ENCODE measurements at regions not wholly inside any gene's neighbourhood (a gene's known extent, or its start where the extent isn't known, plus 50 kb on each side); places are given as distances from the start of the nearest gene placed in this dataset.

DNA sequence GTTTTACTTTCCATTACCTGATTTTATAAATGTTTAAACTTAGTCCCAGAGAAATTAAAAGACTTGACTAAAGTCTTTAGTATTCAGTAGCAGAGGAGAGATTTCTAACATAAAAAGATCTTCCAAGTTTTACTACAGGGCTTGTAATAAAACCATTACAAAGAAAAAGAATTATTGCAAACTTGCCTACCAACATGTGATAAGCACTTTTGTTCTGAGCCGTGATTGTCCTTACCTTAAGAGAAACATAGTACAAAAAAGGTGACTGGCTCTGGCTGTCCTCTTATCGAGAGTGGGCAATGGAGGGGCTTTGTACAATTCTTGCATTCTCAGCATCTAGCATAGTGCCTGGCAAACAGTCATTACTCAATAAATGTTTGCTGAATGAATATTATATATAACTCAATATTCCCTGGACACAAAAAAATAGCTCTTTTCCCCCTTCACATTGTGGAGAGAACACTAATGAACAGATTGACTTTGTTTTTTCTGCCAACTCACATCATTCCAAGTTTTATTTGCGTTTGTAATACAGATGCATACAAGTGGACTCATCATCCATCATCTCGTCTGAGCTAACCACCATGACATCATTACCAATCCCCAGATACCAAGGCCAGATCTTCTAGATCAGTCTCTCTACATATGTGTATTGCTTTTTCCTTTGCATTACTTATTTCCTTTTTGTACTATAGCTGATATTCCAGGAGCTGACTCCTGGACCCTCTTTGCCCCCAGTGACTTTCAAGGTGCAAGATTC lies 192.8 kb upstream of the EEA1 start:
- ATAC-seq = no peak
- Mint-ChIP-seq H3K27me3 (peaks cover 9 to 12% of the 10 kb centered on the region in 2 donors), H3K36me3 (no peaks in the 10 kb centered on the region), H3K27ac (no peak overlapping the region), H3K4me3 (no peak overlapping the region), H3K9me3 (no peaks in the 10 kb centered on the region), H3K4me1 (ENCODE audit: low read depth in 2 of 2) (no peaks in the 10 kb centered on the region)
- no peak for DNase-seq (ENCODE audit: low spot score)

DNA sequence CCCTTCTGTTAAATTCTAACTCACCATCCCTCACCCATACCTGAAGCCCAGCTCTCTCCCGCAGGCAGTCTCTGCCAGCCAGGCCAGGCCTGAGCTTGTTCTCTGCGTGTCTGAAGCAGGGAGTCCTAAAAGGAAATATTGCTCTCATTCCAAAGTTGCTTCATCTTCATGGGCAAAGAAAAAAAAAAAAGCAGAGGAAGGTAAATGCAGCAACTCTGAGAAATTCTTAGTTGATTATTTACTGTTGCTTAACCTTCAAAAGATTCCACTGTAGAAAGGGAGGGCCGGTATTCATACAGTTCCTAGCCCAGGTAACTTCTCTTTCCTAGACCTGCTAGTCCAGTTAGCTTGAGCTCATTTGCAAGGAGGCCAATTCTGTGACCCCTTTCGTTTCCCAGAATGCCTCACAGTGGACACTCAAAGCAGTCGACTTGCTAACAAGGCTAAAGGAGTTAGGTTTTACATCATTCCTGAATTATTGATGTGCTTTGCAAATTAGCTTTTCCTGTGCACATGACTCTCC lies 193.5 kb upstream of the EEA1 start:
- no peak overlapping the region for H3K27ac Mint-ChIP-seq

DNA sequence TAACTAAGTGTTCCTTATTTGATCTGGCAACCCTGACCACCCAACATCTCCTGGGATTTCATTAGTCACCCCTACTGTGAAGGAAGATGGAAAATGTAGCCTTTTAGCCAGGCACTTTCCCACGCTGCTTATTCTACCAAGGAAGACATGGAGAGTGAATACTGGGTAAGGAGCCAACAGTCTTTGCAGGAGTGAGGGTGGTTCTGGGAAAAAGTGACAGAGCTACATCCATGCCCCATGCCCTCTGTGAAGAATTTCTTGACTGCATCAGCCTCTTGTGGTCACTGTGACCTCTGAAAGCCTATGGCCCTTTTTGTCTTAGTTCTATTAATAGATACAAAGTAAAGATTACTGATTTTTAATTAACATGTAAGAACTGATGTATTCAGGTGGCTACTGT lies 196.0 kb upstream of the EEA1 start:
- H3K9me3 Mint-ChIP-seq = no peaks in the 10 kb centered on the region
- no peaks in the 10 kb centered on the region for H3K36me3 Mint-ChIP-seq
- peaks cover 0 to 3% of the 10 kb centered on the region in 2 donors for H3K4me1 Mint-ChIP-seq (ENCODE audit: low read depth in 2 of 2)
- ATAC-seq = no peak
- H3K4me3 Mint-ChIP-seq = no peak overlapping the region
- H3K27me3 Mint-ChIP-seq = peaks cover 0 to 7% of the 10 kb centered on the region in 2 donors
- no peak overlapping the region for H3K27ac Mint-ChIP-seq
- no peak for DNase-seq (ENCODE audit: low spot score)

More for the DNA sequence above, 193.5 kb upstream of the EEA1 start:
- no peaks in the 10 kb centered on the region for H3K4me1 Mint-ChIP-seq (ENCODE audit: low read depth in 2 of 2)
- ATAC-seq (no peak), DNase-seq (ENCODE audit: low spot score) (no peak)
- no peaks in the 10 kb centered on the region for H3K9me3 Mint-ChIP-seq
- peaks cover 9 to 12% of the 10 kb centered on the region in 2 donors for H3K27me3 Mint-ChIP-seq
- no peaks in the 10 kb centered on the region for H3K36me3 Mint-ChIP-seq
- H3K4me3 Mint-ChIP-seq = no peak overlapping the region

DNA sequence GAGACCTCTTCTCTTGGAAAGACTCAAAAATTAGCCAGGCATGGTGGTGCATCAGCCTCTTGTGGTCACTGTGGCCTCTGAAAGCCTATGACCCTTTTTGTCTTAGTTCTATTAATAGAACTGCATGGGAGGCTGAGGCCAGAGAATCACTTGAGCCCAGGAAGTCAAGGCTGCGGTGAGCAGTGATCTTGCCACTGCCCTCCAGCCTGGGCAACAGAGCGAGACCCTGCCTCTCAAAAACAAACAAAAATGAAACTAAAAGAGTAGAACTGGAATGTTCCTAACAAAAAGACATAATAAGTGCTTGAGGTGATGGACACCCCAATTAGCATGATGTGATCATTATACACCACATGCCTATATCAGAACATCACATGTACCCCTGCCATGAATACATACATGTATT lies 197.0 kb upstream of the EEA1 start:
- no peaks in the 10 kb centered on the region for H3K27me3 Mint-ChIP-seq
- no peak for ATAC-seq
- H3K4me1 Mint-ChIP-seq (ENCODE audit: low read depth in 2 of 2) = peaks cover 0 to 3% of the 10 kb centered on the region in 2 donors
- H3K36me3 Mint-ChIP-seq = no peaks in the 10 kb centered on the region
- no peak for DNase-seq (ENCODE audit: low spot score)
- no peak overlapping the region for H3K4me3 Mint-ChIP-seq
- H3K9me3 Mint-ChIP-seq = no peaks in the 10 kb centered on the region
- H3K27ac Mint-ChIP-seq = no peak overlapping the region

DNA sequence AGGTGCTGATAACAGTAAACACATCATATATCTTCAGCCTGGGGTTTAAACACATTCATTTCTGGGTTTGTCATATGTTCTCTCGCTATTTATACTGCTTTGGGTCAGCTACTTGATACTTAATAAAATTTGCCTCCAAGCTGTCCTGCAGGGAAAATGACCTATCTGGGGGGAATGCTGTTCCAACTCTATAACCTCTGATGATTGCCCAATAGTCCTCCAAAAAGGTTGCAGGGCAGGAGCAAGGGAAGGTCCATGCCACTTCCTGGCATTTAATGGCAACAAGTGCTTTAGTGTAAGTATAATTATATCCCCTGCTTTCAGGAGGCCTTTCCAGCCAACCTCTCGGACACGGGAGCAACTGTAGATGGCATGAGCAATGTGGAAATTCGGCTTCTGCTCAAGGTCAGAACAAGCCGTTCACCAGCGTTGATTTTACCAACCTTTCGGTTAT lies 198.0 kb upstream of the EEA1 start:
- no peaks in the 10 kb centered on the region for H3K36me3 Mint-ChIP-seq
- ATAC-seq = no peak
- DNase-seq (ENCODE audit: low spot score) = no peak
- H3K4me3 Mint-ChIP-seq = no peak overlapping the region
- no peak overlapping the region for H3K27ac Mint-ChIP-seq
- H3K27me3 Mint-ChIP-seq = no peaks in the 10 kb centered on the region
- H3K9me3 Mint-ChIP-seq = no peaks in the 10 kb centered on the region
- H3K4me1 Mint-ChIP-seq (ENCODE audit: low read depth in 2 of 2) = peaks cover 0 to 3% of the 10 kb centered on the region in 2 donors

DNA sequence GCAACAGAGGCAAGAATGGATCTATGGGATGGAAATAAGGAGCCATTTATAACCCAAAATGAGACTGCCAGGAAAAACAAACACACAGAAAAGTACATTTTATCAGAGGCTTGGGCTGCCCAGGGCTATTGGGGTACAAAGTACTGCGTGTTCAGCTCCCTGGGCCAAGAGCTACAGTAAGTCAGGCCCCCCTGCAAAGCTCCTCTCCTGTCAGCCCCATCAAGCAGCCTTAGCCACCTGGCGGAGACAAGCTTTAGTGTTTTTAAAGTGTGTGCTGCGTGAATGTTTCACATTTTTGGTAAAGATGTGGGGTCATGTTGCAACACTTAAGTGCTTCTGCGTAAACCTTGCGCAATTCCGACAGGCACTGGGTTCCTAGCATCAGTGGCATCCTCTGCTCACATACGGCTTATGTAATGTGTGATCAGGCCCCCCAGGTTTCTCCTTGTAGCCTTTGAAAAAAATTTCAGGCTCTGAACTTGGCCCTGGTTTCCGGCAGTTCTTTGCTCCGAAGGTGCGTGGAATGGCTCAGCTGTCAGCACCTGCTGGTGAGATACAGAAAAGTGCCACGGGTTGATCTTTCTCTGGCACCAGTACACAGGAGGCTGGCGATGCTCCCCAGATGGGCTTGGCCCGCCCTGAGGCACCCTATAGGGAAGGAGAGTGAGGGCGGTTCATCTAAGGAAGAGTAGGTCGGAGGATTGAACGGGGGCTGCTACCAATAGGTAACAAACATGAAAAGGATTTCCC lies 198.7 kb upstream of the EEA1 start:
- Mint-ChIP-seq H3K27ac (no peak overlapping the region), H3K4me3 (no peak overlapping the region), H3K36me3 (no peaks in the 10 kb centered on the region), H3K4me1 (ENCODE audit: low read depth in 2 of 2) (peaks cover 0 to 3% of the 10 kb centered on the region in 2 donors), H3K27me3 (no peaks in the 10 kb centered on the region), H3K9me3 (no peaks in the 10 kb centered on the region)
- ATAC-seq (no peak), DNase-seq (ENCODE audit: low spot score) (no peak)

DNA sequence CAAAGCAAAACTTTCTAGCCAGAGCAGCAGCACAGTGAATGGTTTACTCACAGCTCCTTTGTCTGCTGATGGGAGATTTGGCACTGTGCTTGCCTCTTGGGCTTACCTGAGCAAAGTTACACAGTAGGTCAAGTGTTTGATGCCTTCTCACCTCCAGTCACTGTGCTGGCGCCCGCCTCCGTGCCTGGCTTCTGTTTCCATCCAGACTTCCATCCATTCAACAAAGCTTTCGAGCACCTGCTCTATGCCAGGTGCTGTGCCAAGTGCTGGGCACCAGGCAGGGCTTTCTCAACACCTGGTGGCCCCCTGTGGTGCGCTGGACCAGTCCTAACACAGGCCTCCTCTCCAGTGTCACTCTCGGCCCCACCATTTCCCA lies 199.2 kb upstream of the EEA1 start:
- no peaks in the 10 kb centered on the region for H3K9me3 Mint-ChIP-seq
- ATAC-seq = no peak
- H3K4me3 Mint-ChIP-seq = no peak overlapping the region

DNA sequence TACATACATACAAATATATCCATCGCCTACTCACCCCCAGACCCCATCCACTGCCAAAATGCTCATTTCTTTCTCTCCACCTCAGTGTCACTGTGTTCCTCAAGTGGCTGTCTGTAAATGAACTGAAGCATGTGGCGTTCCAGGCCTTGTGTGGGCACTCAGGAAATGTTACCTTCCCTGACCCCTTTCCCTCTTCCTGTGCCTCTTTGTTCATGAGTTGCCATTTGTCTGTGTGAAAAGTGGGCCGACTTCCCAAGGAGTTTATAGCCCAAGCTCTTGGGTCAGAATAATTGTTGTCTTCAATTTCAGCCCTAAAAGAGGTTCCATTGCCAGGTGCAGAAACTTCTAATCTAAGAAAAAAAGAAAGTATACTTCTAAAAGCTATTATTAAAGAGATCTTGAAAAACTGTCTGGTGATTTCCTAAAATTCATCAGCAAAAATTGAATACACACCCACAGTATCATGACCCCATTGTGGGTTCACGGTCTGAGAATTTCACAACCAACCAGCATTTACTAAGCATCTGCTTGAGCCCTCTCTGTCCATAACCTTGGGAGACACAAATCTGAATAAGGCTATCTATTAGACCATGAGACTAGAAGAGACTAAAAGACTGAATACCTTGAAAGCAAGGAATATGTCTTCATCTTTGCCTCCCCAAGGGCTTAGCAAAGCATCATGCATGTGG lies 201.4 kb upstream of the EEA1 start:
- no peak overlapping the region for H3K4me3 Mint-ChIP-seq
- no peaks in the 10 kb centered on the region for H3K36me3 Mint-ChIP-seq
- peaks cover 8 to 10% of the 10 kb centered on the region in 2 donors for H3K4me1 Mint-ChIP-seq (ENCODE audit: low read depth in 2 of 2)
- no peaks in the 10 kb centered on the region for H3K9me3 Mint-ChIP-seq
- no peak overlapping the region for H3K27ac Mint-ChIP-seq
- DNase-seq (ENCODE audit: low spot score) = no peak
- ATAC-seq = no peak
- H3K27me3 Mint-ChIP-seq = no peaks in the 10 kb centered on the region

More for the DNA sequence above, 199.2 kb upstream of the EEA1 start:
- no peak overlapping the region for H3K27ac Mint-ChIP-seq
- DNase-seq (ENCODE audit: low spot score) = no peak
- no peaks in the 10 kb centered on the region for H3K36me3 Mint-ChIP-seq
- H3K27me3 Mint-ChIP-seq = no peaks in the 10 kb centered on the region
- peaks cover 0 to 3% of the 10 kb centered on the region in 2 donors for H3K4me1 Mint-ChIP-seq (ENCODE audit: low read depth in 2 of 2)

DNA sequence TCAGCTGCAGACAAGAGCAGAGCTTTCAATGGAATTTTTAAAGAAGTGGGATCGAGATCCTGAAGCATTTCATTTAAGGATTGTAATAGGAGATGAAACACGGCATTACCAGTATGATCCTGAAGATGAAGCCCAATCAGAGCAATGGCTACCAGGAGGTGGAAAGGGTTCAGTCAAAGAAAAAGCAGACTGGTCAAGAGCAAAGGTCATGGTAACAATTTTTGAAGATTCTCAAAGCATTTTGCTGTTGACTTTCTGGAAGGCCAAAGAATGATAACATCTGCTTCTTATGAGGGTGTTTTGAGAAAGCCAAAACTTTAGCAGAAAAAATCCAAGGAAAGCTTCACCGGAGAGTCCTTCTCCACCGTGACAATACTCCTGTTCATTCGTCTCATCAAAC lies 204.3 kb upstream of the EEA1 start:
- no peak overlapping the region for H3K4me3 Mint-ChIP-seq

DNA sequence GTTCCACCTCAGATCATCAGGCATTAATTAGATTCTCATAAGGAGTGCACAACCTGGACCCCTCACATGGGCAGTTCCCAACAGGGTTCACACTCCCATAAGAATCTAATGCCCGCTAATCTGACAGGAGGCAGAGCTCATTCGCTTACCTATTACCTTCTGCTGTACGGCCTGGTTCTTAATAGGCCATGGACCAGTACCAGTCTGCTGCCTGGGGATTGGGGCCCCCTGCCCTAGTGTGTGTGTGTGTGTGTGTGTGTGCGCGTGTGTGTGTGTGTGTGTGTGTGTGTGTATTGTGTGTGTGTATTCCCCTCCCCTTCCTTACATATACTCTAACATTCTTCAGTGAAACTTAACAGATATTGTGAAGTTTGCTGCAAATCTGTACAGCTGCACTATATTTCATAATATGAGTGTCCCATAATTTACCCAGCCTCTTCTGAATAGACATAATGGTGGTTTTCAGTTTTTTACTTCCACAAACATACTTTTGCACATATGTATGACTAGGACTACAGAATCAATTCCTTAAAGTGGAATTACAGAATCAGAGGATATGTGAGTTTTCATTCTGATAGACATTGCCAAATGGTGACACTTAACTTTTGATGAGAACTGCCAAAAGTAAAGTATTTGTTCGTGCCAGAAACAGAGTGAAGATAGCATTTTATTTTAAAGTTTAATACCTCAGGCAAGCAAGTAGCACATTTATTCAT lies 205.2 kb upstream of the EEA1 start:
- H3K27ac Mint-ChIP-seq = peak overlapping the region in 1 of 2 donors; percentile 43
- DNase-seq (ENCODE audit: low spot score) (no peak), ATAC-seq (no peak)
- no peaks in the 10 kb centered on the region for H3K9me3 Mint-ChIP-seq
- peaks cover 20 to 28% of the 10 kb centered on the region in 2 donors for H3K4me1 Mint-ChIP-seq (ENCODE audit: low read depth in 2 of 2)
- H3K36me3 Mint-ChIP-seq = no peaks in the 10 kb centered on the region
- no peak overlapping the region for H3K4me3 Mint-ChIP-seq
- no peaks in the 10 kb centered on the region for H3K27me3 Mint-ChIP-seq

More for the DNA sequence above, 204.3 kb upstream of the EEA1 start:
- ATAC-seq (no peak), DNase-seq (ENCODE audit: low spot score) (no peak)
- Mint-ChIP-seq H3K4me1 (ENCODE audit: low read depth in 2 of 2) (peaks cover 20 to 21% of the 10 kb centered on the region in 2 donors), H3K9me3 (no peaks in the 10 kb centered on the region), H3K27me3 (no peaks in the 10 kb centered on the region), H3K36me3 (no peaks in the 10 kb centered on the region), H3K27ac (no peak overlapping the region)

DNA sequence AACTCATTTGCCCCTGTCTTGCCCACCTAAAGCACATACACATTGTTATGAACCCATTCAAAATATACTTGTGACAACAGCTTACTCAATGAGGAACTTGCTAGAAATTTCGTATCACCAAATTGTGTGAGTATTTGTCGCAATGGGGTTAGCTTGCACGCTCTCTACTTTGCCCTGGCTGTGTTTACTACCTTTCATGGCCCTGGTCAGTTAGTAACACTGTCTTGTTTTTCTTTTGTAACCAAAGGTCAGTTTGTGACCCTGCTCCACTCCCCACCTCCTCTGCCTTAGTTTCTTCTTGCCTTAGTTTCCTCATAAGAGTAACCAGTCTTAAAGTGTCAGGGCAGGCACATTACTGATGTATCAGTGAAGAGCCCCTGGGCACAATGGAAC lies 205.8 kb upstream of the EEA1 start:
- Mint-ChIP-seq H3K4me3 (peak overlapping the region; percentile 13), H3K27ac (peak overlapping the region; percentile 15 to 43), H3K27me3 (no peaks in the 10 kb centered on the region), H3K9me3 (no peaks in the 10 kb centered on the region), H3K36me3 (no peaks in the 10 kb centered on the region), H3K4me1 (ENCODE audit: low read depth in 2 of 2) (peaks cover 20 to 28% of the 10 kb centered on the region in 2 donors)
- ATAC-seq (no peak), DNase-seq (ENCODE audit: low spot score) (no peak)

DNA sequence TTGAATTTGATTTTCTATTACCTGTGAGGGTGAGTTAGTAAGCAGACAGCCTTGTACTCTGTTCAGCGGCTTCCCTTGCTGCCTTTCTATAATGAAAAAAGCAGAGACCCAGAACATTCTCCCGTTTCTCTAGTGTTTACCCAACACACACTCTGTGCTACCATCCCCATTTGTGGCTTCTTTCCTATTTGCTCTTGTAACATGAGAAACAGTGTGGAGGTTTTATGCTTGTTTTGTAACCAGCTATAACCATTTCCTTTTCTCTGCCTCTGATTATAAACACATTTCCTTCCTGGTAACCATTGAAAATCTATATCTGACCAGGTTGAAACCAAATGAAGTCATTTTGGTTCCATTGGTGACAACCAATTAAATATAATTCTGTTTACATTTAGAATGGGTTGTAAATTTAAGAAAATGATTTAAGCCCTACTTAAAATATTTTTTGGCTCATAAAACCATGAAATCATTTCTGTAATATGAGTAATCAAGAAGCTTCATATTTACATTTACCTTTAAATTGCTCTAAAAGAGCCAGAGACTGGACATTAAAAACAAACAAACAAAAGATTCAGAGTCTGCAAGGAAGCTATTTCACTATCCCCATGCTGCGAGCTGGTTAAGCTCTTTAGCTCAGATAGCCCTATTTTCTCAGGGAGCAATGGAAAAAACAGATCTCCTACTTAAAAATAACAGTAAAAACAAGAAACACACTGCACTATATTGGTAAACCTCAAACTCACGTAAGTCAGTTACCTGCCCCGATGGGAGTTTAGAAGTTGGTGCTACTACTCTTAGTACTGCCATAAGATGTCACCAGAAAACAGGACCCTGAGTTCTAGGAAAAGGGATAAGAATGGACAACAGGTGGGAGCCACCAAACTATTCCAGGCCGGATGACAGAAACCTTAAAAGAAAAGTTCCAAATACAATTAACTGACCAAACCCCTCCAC lies 206.5 kb upstream of the EEA1 start:
- H3K4me1 Mint-ChIP-seq (ENCODE audit: low read depth in 2 of 2) = peaks cover 20 to 28% of the 10 kb centered on the region in 2 donors
- ATAC-seq (no peak), DNase-seq (ENCODE audit: low spot score) (no peak)
- H3K36me3 Mint-ChIP-seq = no peaks in the 10 kb centered on the region
- no peaks in the 10 kb centered on the region for H3K9me3 Mint-ChIP-seq
- H3K4me3 Mint-ChIP-seq = peak overlapping the region; percentile 13
- peak overlapping the region; percentile 15 to 43 for H3K27ac Mint-ChIP-seq
- no peaks in the 10 kb centered on the region for H3K27me3 Mint-ChIP-seq
